ENCODE measurements at regions not wholly inside any gene's neighbourhood (a gene's known extent, or its start where the extent isn't known, plus 50 kb on each side); places are given as distances from the start of the nearest gene placed in this dataset.
"Not testable (repeated sequence)": the region's sequence is repeated elsewhere in the genome, so short reads cannot be mapped to it uniquely, and the experiment has no call there.

DNA sequence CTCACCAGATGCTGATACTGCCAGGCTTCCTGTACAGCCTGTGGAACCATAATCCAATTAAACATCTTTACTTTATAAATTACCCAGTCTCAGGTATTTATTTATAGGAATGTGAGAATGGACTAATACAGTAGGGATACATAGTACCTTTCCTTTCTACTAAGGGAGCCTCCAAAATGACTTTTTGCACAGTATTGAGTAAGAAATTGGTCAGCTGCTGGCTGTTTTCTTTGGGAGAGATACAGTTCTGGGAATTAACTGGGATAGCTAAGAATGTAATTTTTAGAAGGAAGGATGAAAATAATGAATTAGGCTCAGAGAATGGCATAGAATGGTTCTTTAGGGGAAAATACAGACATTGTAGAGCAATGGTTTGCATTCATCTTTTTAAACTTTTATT lies 426.0 kb upstream of the DDI1 start (continued):
- TF ChIP-seq, protein P1, sequence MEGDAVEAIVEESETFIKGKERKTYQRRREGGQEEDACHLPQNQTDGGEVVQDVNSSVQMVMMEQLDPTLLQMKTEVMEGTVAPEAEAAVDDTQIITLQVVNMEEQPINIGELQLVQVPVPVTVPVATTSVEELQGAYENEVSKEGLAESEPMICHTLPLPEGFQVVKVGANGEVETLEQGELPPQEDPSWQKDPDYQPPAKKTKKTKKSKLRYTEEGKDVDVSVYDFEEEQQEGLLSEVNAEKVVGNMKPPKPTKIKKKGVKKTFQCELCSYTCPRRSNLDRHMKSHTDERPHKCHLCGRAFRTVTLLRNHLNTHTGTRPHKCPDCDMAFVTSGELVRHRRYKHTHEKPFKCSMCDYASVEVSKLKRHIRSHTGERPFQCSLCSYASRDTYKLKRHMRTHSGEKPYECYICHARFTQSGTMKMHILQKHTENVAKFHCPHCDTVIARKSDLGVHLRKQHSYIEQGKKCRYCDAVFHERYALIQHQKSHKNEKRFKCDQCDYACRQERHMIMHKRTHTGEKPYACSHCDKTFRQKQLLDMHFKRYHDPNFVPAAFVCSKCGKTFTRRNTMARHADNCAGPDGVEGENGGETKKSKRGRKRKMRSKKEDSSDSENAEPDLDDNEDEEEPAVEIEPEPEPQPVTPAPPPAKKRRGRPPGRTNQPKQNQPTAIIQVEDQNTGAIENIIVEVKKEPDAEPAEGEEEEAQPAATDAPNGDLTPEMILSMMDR (IDR thresholded peaks at IDR 0.05): no peak
- TF ChIP-seq JAZF1 (CRISPR knock-in tag; IDR thresholded peaks at IDR 0.05): no peak
- no peak for TF ChIP-seq USF2 (CRISPR knock-in tag; IDR thresholded peaks at IDR 0.05)
- TF ChIP-seq JUN (CRISPR knock-in tag; IDR thresholded peaks at IDR 0.05): no peak
- no peak for TF ChIP-seq ZNF317 (CRISPR knock-in tag; IDR thresholded peaks at IDR 0.05; ENCODE audit: borderline replicate concordance, low read depth)
- no peak for TF ChIP-seq FOXJ3 (CRISPR knock-in tag; IDR thresholded peaks at IDR 0.05; ENCODE audit: borderline replicate concordance)
- TF ChIP-seq, protein P2, sequence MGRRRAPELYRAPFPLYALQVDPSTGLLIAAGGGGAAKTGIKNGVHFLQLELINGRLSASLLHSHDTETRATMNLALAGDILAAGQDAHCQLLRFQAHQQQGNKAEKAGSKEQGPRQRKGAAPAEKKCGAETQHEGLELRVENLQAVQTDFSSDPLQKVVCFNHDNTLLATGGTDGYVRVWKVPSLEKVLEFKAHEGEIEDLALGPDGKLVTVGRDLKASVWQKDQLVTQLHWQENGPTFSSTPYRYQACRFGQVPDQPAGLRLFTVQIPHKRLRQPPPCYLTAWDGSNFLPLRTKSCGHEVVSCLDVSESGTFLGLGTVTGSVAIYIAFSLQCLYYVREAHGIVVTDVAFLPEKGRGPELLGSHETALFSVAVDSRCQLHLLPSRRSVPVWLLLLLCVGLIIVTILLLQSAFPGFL (CRISPR knock-in tag; IDR thresholded peaks at IDR 0.05; ENCODE audit: borderline replicate concordance): no peak
- no peak for TF ChIP-seq CBFB (CRISPR knock-in tag; IDR thresholded peaks at IDR 0.05; ENCODE audit: low read depth)
- no peak for TF ChIP-seq SMAD3 (CRISPR knock-in tag; IDR thresholded peaks at IDR 0.05; ENCODE audit: borderline replicate concordance)

DNA sequence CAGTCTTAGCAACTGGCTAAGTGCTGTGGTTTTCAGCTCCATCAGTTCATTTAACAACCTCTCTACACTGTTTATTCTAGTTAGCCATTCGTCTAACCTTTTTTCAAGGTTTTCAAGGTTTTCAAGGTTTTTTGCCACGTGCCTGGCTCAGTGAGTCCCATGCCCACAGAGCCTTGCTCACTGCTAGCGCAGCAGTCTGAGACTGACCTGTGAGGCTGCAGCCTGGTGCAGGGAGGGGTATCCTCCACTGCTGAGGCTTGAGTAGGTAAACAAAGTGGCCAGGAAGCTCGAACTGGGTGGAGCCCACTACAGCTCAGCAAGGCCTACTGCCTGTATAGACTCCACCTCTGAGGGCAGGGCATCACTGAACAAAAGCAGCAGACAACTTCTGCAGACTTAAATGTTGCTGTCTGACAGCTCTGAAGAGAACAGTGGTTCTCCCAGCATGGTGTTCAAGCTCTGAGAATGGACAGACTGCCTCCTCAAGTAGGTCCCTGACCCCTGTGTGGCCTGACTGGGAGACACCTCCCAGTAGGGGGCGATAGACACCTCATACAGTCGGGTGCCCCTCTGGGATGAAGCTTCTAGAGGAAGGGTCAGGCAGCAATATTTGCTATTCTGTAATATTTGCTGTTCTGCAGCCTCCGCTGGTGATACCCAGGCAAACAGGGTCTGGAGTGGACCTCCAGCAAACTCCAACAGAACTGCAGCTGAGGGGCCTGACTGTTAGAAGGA lies 424.7 kb upstream of the DDI1 start:
- H3K4me1 Mint-ChIP-seq; H3K27ac Mint-ChIP-seq; POLR2A ChIA-PET; H3K36me3 Mint-ChIP-seq; H3K4me3 Mint-ChIP-seq; H3K27me3 Mint-ChIP-seq (ENCODE audit: low read depth); ATAC-seq: not testable (repeated sequence)
- CTCF ChIA-PET: interaction anchor here (1.1 to 1.5 kb wide), 2 partner anchors 11 to 70 kb away, joined by 3 read pairs; no protein-coding TSS in a partner anchor
- peak; percentile 44 for DNase-seq (ENCODE audit: low spot score)
- H3K9me3 Mint-ChIP-seq: peaks cover 12% of the 10 kb centered on the region

GRCh38 chr11:103612451-103612850 lies 424.0 kb upstream of the DDI1 start:
- H3K27ac Mint-ChIP-seq; ATAC-seq; H3K36me3 Mint-ChIP-seq; H3K4me3 Mint-ChIP-seq; H3K27me3 Mint-ChIP-seq (ENCODE audit: low read depth); DNase-seq (ENCODE audit: low spot score); POLR2A ChIA-PET; H3K4me1 Mint-ChIP-seq: not testable (repeated sequence)
- CTCF ChIA-PET: interaction anchor here (1.1 to 1.5 kb wide), 2 partner anchors 11 to 70 kb away, joined by 3 read pairs; no protein-coding TSS in a partner anchor
- H3K9me3 Mint-ChIP-seq: peaks cover 12% of the 10 kb centered on the region

GRCh38 chr11:103616586-103616985 lies 419.9 kb upstream of the DDI1 start:
- H3K36me3 Mint-ChIP-seq; CTCF ChIA-PET; H3K4me3 Mint-ChIP-seq; ATAC-seq; H3K27me3 Mint-ChIP-seq (ENCODE audit: low read depth); H3K27ac Mint-ChIP-seq; POLR2A ChIA-PET; DNase-seq (ENCODE audit: low spot score); H3K4me1 Mint-ChIP-seq: not testable (repeated sequence)
- peaks cover 12% of the 10 kb centered on the region for H3K9me3 Mint-ChIP-seq

- Mint-ChIP-seq H3K36me3 (no peaks in the 10 kb centered on the region), H3K27ac (no peak overlapping the region), H3K27me3 (ENCODE audit: low read depth) (no peaks in the 10 kb centered on the region), H3K4me3 (no peak overlapping the region), H3K4me1 (peaks cover 6% of the 10 kb centered on the region), H3K9me3 (0 out of 2 replicates have a peak, but pooled peaks cover 3% of the 10 kb centered on the region)
- CTCF ChIA-PET: no interaction called here
- POLR2A ChIA-PET: interaction anchor here (0.5 kb wide), 1 partner anchor 741 kb away, joined by 3 read pairs; no protein-coding TSS in a partner anchor
- DNase-seq (ENCODE audit: low spot score) (no peak), ATAC-seq (no peak)
- TF ChIP-seq SMAD3 (CRISPR knock-in tag; IDR thresholded peaks at IDR 0.05; ENCODE audit: borderline replicate concordance) (no peak), NR2C2 (CRISPR knock-in tag; IDR thresholded peaks at IDR 0.05) (no peak), ZNF263 (CRISPR knock-in tag; IDR thresholded peaks at IDR 0.05; ENCODE audit: low read depth) (no peak), FOXK1 (CRISPR knock-in tag; IDR thresholded peaks at IDR 0.05) (no peak), GABPB1 (CRISPR knock-in tag; IDR thresholded peaks at IDR 0.05) (no peak), ZNF219 (CRISPR knock-in tag; IDR thresholded peaks at IDR 0.05; ENCODE audit: borderline replicate concordance) (no peak), KAT7 (CRISPR knock-in tag; IDR thresholded peaks at IDR 0.05; ENCODE audit: borderline replicate concordance) (no peak), NR1H2 (CRISPR knock-in tag; IDR thresholded peaks at IDR 0.05) (no peak)
- TF ChIP-seq, protein P3, sequence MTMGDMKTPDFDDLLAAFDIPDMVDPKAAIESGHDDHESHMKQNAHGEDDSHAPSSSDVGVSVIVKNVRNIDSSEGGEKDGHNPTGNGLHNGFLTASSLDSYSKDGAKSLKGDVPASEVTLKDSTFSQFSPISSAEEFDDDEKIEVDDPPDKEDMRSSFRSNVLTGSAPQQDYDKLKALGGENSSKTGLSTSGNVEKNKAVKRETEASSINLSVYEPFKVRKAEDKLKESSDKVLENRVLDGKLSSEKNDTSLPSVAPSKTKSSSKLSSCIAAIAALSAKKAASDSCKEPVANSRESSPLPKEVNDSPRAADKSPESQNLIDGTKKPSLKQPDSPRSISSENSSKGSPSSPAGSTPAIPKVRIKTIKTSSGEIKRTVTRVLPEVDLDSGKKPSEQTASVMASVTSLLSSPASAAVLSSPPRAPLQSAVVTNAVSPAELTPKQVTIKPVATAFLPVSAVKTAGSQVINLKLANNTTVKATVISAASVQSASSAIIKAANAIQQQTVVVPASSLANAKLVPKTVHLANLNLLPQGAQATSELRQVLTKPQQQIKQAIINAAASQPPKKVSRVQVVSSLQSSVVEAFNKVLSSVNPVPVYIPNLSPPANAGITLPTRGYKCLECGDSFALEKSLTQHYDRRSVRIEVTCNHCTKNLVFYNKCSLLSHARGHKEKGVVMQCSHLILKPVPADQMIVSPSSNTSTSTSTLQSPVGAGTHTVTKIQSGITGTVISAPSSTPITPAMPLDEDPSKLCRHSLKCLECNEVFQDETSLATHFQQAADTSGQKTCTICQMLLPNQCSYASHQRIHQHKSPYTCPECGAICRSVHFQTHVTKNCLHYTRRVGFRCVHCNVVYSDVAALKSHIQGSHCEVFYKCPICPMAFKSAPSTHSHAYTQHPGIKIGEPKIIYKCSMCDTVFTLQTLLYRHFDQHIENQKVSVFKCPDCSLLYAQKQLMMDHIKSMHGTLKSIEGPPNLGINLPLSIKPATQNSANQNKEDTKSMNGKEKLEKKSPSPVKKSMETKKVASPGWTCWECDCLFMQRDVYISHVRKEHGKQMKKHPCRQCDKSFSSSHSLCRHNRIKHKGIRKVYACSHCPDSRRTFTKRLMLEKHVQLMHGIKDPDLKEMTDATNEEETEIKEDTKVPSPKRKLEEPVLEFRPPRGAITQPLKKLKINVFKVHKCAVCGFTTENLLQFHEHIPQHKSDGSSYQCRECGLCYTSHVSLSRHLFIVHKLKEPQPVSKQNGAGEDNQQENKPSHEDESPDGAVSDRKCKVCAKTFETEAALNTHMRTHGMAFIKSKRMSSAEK (CRISPR knock-in tag; IDR thresholded peaks at IDR 0.05; ENCODE audit: borderline replicate concordance): no peak
Measured at GRCh38 chr11:103618528-103618927, 417.9 kb upstream of the DDI1 start.
